ENCODE measurements at regions not wholly inside any gene's neighbourhood (a gene's known extent, or its start where the extent isn't known, plus 50 kb on each side); places are given as distances from the start of the nearest gene placed in this dataset.
A peak's percentile ranks its signal among the peaks of the same experiment; 100 is the strongest.

- H3K27ac Mint-ChIP-seq (ENCODE audit: unreplicated experiment) = no peak overlapping the region
- H3K36me3 Mint-ChIP-seq (ENCODE audit: unreplicated experiment) = no peaks in the 10 kb centered on the region
- no peak overlapping the region for H3K4me3 Mint-ChIP-seq (ENCODE audit: unreplicated experiment)
- H3K9me3 Mint-ChIP-seq (ENCODE audit: unreplicated experiment) = peaks cover 1% of the 10 kb centered on the region
- no peaks in the 10 kb centered on the region for H3K27me3 Mint-ChIP-seq (ENCODE audit: unreplicated experiment)
- TF ChIP-seq CTCF (IDR thresholded peaks at IDR 0.05; ENCODE audit: partially characterized antibody, unreplicated experiment) = no peak
- DNase-seq = no peak
- no peaks in the 10 kb centered on the region for H3K4me1 Mint-ChIP-seq (ENCODE audit: low read depth, unreplicated experiment)
Measured at GRCh38 chr5:13498279-13498678, 446.2 kb downstream of the DNAH5 start.

- H3K9me3 Mint-ChIP-seq (ENCODE audit: unreplicated experiment) = peaks cover 2% of the 10 kb centered on the region
- no peaks in the 10 kb centered on the region for H3K27me3 Mint-ChIP-seq (ENCODE audit: unreplicated experiment)
- TF ChIP-seq CTCF (IDR thresholded peaks at IDR 0.05; ENCODE audit: partially characterized antibody, unreplicated experiment) = no peak
- no peak overlapping the region for H3K27ac Mint-ChIP-seq (ENCODE audit: unreplicated experiment)
- DNase-seq = no peak
- no peaks in the 10 kb centered on the region for H3K4me1 Mint-ChIP-seq (ENCODE audit: low read depth, unreplicated experiment)
- H3K36me3 Mint-ChIP-seq (ENCODE audit: unreplicated experiment) = no peaks in the 10 kb centered on the region
- H3K4me3 Mint-ChIP-seq (ENCODE audit: unreplicated experiment) = no peak overlapping the region
Measured at GRCh38 chr5:13488254-13488931, 456.1 kb downstream of the DNAH5 start.

- H3K27ac Mint-ChIP-seq (ENCODE audit: unreplicated experiment) = peak overlapping the region; percentile 15
- H3K36me3 Mint-ChIP-seq (ENCODE audit: unreplicated experiment) = no peaks in the 10 kb centered on the region
- DNase-seq = no peak
- TF ChIP-seq CTCF (IDR thresholded peaks at IDR 0.05; ENCODE audit: partially characterized antibody, unreplicated experiment) = no peak
- H3K9me3 Mint-ChIP-seq (ENCODE audit: unreplicated experiment) = peaks cover 8% of the 10 kb centered on the region
- no peak overlapping the region for H3K4me3 Mint-ChIP-seq (ENCODE audit: unreplicated experiment)
- H3K4me1 Mint-ChIP-seq (ENCODE audit: low read depth, unreplicated experiment) = peaks cover 18% of the 10 kb centered on the region
- peaks cover 5% of the 10 kb centered on the region for H3K27me3 Mint-ChIP-seq (ENCODE audit: unreplicated experiment)
Measured at GRCh38 chr5:13480834-13481233, 463.7 kb downstream of the DNAH5 start.

- H3K9me3 Mint-ChIP-seq (ENCODE audit: unreplicated experiment) = peaks cover 8% of the 10 kb centered on the region
- peaks cover 18% of the 10 kb centered on the region for H3K4me1 Mint-ChIP-seq (ENCODE audit: low read depth, unreplicated experiment)
- H3K27ac Mint-ChIP-seq (ENCODE audit: unreplicated experiment) = no peak overlapping the region
- DNase-seq = peak; percentile 34
- H3K36me3 Mint-ChIP-seq (ENCODE audit: unreplicated experiment) = no peaks in the 10 kb centered on the region
- H3K27me3 Mint-ChIP-seq (ENCODE audit: unreplicated experiment) = peaks cover 5% of the 10 kb centered on the region
- H3K4me3 Mint-ChIP-seq (ENCODE audit: unreplicated experiment) = no peak overlapping the region
- peak; percentile 68 for TF ChIP-seq CTCF (IDR thresholded peaks at IDR 0.05; ENCODE audit: partially characterized antibody, unreplicated experiment)
Measured at GRCh38 chr5:13478831-13479465, 465.5 kb downstream of the DNAH5 start.

- peaks cover 8% of the 10 kb centered on the region for H3K9me3 Mint-ChIP-seq (ENCODE audit: unreplicated experiment)
- H3K4me1 Mint-ChIP-seq (ENCODE audit: low read depth, unreplicated experiment) = peaks cover 18% of the 10 kb centered on the region
- H3K36me3 Mint-ChIP-seq (ENCODE audit: unreplicated experiment) = no peaks in the 10 kb centered on the region
- TF ChIP-seq CTCF (IDR thresholded peaks at IDR 0.05; ENCODE audit: partially characterized antibody, unreplicated experiment) = no peak
- no peak overlapping the region for H3K27ac Mint-ChIP-seq (ENCODE audit: unreplicated experiment)
- DNase-seq = no peak
- H3K27me3 Mint-ChIP-seq (ENCODE audit: unreplicated experiment) = peaks cover 5% of the 10 kb centered on the region
- H3K4me3 Mint-ChIP-seq (ENCODE audit: unreplicated experiment) = no peak overlapping the region
Measured at GRCh38 chr5:13477118-13477737, 467.3 kb downstream of the DNAH5 start.
